Caco-2 (cell line): ENCODE measurements at regions not wholly inside any gene's neighbourhood (a gene's known extent, or its start where the extent isn't known, plus 50 kb on each side); places are given as distances from the start of the nearest gene placed in this dataset.

ENCODE experiments used
- BruUV-seq: library from RNA; stranded (reverse); fragments of 400-500 nt; replicated peaks from 2 replicates; lab custom pipeline; 2021; lab: Mats Ljungman, UMichigan
- CTCF ChIA-PET: fragments of 300-600 bp; sonication (Branson Sonifier 250); formaldehyde crosslinking; loops from one replicate; lab custom pipeline; 2022; ENCODE audit warnings: antibody characterized with exemption; lab: Charles Lee
- POLR2A ChIA-PET: fragments of 300-600 bp; sonication (Branson Sonifier 250); formaldehyde crosslinking; loops from one replicate; lab custom pipeline; 2022; ENCODE audit warnings: antibody characterized with exemption; lab: Charles Lee
- DNase-seq, 2 experiments: peaks; one replicate each; pipeline versions ENCODE4 v3.0.0 to v3.0.0-alpha.2; 2020 to 2022
- H3K27me3 ChIP-seq: replicated peaks from 2 replicates; pipeline ENCODE4 v1.6.0; 2011; ENCODE audit warnings: low read length; ENCODE audit not compliant: control insufficient read depth, insufficient read depth
- H3K36me3 ChIP-seq: 2 replicates; pipeline ENCODE4 v1.5.1; 2011; ENCODE audit warnings: low read length; ENCODE audit not compliant: control insufficient read depth, insufficient read depth
- H3K4me1 ChIP-seq: fragments of 250-450 bp; sonication (Bioruptor Pico); 2 replicates; pipeline ENCODE4 v1.5.1; 2020; ENCODE audit warnings: mild to moderate bottlenecking
- H3K4me3 ChIP-seq: 2 replicates; pipeline ENCODE4 v1.5.1; 2011; ENCODE audit warnings: low read depth, mild to moderate bottlenecking, control low read depth, low read length
- H3K9me3 ChIP-seq: fragments of 250-450 bp; sonication (Bioruptor Pico); 2 replicates; pipeline ENCODE4 v1.5.1; 2020; ENCODE audit warnings: mild to moderate bottlenecking, moderate library complexity
- H3K27ac Mint-ChIP-seq: one replicate; pipeline ENCODE4 v1.8.0; 2022; ENCODE audit warnings: mixed read lengths; ENCODE audit not compliant: unreplicated experiment
- H3K27me3 Mint-ChIP-seq: one replicate; pipeline ENCODE4 v1.8.0; 2022; ENCODE audit warnings: mixed read lengths; ENCODE audit not compliant: insufficient read depth, unreplicated experiment
- H3K36me3 Mint-ChIP-seq: one replicate; pipeline ENCODE4 v1.8.0; 2022; ENCODE audit warnings: mild to moderate bottlenecking, mixed read lengths; ENCODE audit not compliant: insufficient read depth, unreplicated experiment
- H3K4me1 Mint-ChIP-seq: one replicate; pipeline ENCODE4 v1.8.0; 2022; ENCODE audit warnings: low read depth, mixed read lengths; ENCODE audit not compliant: unreplicated experiment
- H3K4me3 Mint-ChIP-seq: one replicate; pipeline ENCODE4 v1.8.0; 2022; ENCODE audit warnings: mild to moderate bottlenecking, moderate library complexity, mixed read lengths; ENCODE audit not compliant: unreplicated experiment
- H3K9me3 Mint-ChIP-seq: one replicate; pipeline ENCODE4 v1.8.0; 2022; ENCODE audit warnings: mixed read lengths; ENCODE audit not compliant: unreplicated experiment
- intact Hi-C: fragments of 100-400 bp; cut with micrococcal nuclease; formaldehyde crosslinking; loops from one replicate; pipeline ENCODE4 v1.10.0; 2022; ENCODE audit not compliant: unreplicated experiment
- TF ChIP-seq, protein P1 (sequence below), 2 experiments: fragments of 200-600 bp in 1 of 2; IDR thresholded peaks; 1 replicate in 1 of 2; 2 replicates in 1 of 2; pipeline versions ENCODE4 v1.5.1 to v1.8.0; 2011 to 2022; ENCODE audit warnings: antibody characterized with exemption in 1 of 2, control low read depth in 1 of 2, inconsistent platforms in 1 of 2, low read depth in 1 of 2, low read length in 1 of 2, mild to moderate bottlenecking in 1 of 2, moderate library complexity in 1 of 2; ENCODE audit not compliant: insufficient read depth in 1 of 2, severe bottlenecking in 1 of 2, unreplicated experiment in 1 of 2

DNA sequence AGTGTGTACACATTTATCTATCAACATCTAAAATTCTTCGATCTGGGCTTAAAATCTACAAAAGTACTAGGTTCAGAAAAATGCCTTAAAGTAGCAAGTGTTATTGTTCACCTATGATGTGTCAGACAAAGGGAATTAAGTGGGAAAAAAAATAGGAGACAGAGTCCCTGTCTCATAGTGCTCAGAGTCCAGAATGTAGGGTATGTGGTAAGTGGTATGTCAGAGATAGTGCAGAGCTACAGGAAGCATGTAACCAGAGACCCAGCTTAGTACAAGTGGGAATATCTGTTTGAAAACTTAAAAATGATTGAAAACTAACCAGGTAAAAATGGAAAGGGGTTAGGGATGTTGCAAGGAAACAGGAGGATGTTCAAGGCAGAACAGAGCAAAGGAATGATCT is 482.8 kb downstream of the ELAVL2 start:
- H3K27me3 ChIP-seq: no peaks in the 10 kb centered on the region
- ChIA-PET CTCF (no interaction called here), POLR2A (no interaction called here)
- DNase-seq: no peak
- Mint-ChIP-seq H3K36me3 (no peaks in the 10 kb centered on the region), H3K27me3 (no peaks in the 10 kb centered on the region), H3K9me3 (no peaks in the 10 kb centered on the region), H3K27ac (no peak overlapping the region), H3K4me3 (no peak overlapping the region), H3K4me1 (no peaks in the 10 kb centered on the region)
- H3K9me3 ChIP-seq: no peaks in the 10 kb centered on the region
- no peaks in the 10 kb centered on the region for H3K36me3 ChIP-seq
- H3K4me1 ChIP-seq: no peaks in the 10 kb centered on the region
- TF ChIP-seq, protein P1, sequence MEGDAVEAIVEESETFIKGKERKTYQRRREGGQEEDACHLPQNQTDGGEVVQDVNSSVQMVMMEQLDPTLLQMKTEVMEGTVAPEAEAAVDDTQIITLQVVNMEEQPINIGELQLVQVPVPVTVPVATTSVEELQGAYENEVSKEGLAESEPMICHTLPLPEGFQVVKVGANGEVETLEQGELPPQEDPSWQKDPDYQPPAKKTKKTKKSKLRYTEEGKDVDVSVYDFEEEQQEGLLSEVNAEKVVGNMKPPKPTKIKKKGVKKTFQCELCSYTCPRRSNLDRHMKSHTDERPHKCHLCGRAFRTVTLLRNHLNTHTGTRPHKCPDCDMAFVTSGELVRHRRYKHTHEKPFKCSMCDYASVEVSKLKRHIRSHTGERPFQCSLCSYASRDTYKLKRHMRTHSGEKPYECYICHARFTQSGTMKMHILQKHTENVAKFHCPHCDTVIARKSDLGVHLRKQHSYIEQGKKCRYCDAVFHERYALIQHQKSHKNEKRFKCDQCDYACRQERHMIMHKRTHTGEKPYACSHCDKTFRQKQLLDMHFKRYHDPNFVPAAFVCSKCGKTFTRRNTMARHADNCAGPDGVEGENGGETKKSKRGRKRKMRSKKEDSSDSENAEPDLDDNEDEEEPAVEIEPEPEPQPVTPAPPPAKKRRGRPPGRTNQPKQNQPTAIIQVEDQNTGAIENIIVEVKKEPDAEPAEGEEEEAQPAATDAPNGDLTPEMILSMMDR (IDR thresholded peaks at IDR 0.05; ENCODE audit: insufficient read depth in 1 of 2, low read depth in 1 of 2, low read length in 1 of 2, severe bottlenecking in 1 of 2, unreplicated experiment in 1 of 2): no peak
- H3K4me3 ChIP-seq: no peak overlapping the region
- intact Hi-C loops: no loop called here
- BruUV-seq: no TSS peak

DNA sequence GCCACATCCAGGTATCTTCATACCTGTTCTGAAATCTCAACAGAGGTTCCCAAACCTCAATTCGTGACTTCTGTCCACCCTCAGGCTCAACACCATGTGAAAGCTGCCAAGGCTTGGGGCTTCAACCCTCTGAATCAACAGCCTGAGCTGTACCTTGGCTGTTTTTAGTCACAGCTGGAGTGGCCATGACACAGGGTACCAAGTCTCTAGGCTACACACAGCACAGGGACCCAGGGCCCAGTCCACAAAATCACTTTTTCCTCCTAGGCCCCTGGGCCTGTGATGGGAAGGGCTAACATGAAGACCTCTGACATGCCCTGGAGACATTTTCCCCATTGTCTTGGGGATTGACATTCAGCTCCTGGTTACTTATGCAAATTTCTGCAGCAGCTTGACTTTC is 464.9 kb downstream of the ELAVL2 start:
- POLR2A ChIA-PET: no interaction called here
- TF ChIP-seq, protein P1 (IDR thresholded peaks at IDR 0.05; ENCODE audit: insufficient read depth in 1 of 2, low read depth in 1 of 2, low read length in 1 of 2, severe bottlenecking in 1 of 2, unreplicated experiment in 1 of 2): no peak
- BruUV-seq: no TSS peak
- no peak overlapping the region for H3K27ac Mint-ChIP-seq
- CTCF ChIA-PET: no interaction called here
- no peaks in the 10 kb centered on the region for H3K36me3 Mint-ChIP-seq
- H3K27me3 ChIP-seq: no peaks in the 10 kb centered on the region
- no peak overlapping the region for H3K4me3 Mint-ChIP-seq
- H3K9me3 Mint-ChIP-seq: no peaks in the 10 kb centered on the region
- no peaks in the 10 kb centered on the region for H3K4me1 ChIP-seq
- intact Hi-C loops: no loop called here
- no peaks in the 10 kb centered on the region for H3K36me3 ChIP-seq
- H3K4me1 Mint-ChIP-seq: no peaks in the 10 kb centered on the region
- H3K9me3 ChIP-seq: no peaks in the 10 kb centered on the region
- no peaks in the 10 kb centered on the region for H3K27me3 Mint-ChIP-seq
- no peak for DNase-seq
- H3K4me3 ChIP-seq: no peak overlapping the region

DNA sequence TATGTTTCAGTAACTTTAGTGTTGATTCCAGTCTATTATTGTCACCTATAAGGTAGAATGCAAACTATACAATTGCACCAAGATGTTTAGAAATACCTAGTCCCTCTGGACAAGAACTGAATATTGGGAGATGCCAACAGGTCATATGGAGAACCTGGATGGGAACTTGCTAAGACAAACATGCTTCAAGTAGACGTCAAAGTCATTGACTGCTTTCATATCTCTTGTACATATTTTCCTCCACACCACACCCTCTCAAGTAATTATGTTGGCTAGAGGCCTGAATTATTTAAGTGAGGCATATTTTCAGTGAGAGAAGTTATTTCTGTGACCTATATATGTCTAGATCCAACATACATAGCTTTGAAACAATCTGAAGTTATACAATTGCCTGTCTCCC is 453.3 kb downstream of the ELAVL2 start:
- Mint-ChIP-seq H3K9me3 (peaks cover under 1% of the 10 kb centered on the region), H3K4me1 (no peaks in the 10 kb centered on the region), H3K4me3 (no peak overlapping the region), H3K27me3 (no peaks in the 10 kb centered on the region), H3K27ac (no peak overlapping the region), H3K36me3 (no peaks in the 10 kb centered on the region)
- no peak for DNase-seq
- TF ChIP-seq, protein P1 (IDR thresholded peaks at IDR 0.05; ENCODE audit: insufficient read depth in 1 of 2, low read depth in 1 of 2, low read length in 1 of 2, severe bottlenecking in 1 of 2, unreplicated experiment in 1 of 2): no peak
- no peaks in the 10 kb centered on the region for H3K4me1 ChIP-seq
- intact Hi-C loops: no loop called here
- H3K36me3 ChIP-seq: no peaks in the 10 kb centered on the region
- H3K9me3 ChIP-seq: no peaks in the 10 kb centered on the region
- no peaks in the 10 kb centered on the region for H3K27me3 ChIP-seq
- ChIA-PET CTCF (no interaction called here), POLR2A (no interaction called here)
- H3K4me3 ChIP-seq: no peak overlapping the region
- BruUV-seq: no TSS peak
